ENCODE measurements at regions not wholly inside any gene's neighbourhood (a gene's known extent, or its start where the extent isn't known, plus 50 kb on each side); places are given as distances from the start of the nearest gene placed in this dataset.
A peak's percentile ranks its signal among the peaks of the same experiment; 100 is the strongest.

DNA sequence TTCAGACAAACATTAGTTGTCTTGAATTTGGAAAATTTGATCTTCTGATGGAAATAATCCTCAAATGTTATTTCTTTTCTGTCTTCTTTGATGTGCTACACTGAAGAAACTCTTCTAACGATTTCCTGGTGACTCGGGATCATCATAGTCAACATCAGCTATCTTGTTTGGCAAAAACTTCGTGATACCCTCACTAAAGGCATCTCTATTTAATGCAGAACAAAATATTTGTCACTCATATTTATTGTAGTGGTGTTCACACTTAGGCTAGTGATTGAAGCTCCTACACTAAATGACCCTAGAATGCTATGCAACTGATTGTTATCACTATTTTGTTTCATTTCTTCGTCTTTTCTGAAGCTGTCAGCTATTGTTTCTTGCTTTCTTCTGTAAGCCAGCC, 334.7 kb upstream of the ZEB2 start:
- no peak for DNase-seq

DNA sequence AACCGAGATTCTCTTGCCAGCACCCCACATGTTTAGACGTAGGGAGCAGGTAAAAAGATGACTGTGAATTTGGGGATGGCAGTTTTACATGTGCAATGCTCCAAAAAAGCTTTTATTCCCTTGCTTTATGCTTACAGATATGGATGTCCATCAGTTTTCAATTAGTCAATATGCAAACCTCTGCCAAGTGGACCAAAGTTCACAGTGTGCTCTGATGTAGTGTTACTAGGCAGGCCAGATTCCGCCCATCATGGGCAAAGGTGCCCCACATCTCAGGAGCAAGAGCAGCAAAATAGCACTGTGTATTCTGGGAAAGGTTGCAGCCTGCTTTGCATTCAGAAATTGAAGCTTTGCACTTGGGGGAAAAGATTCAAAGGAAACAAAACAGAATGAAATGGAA, 329.7 kb upstream of the ZEB2 start:
- no peak for DNase-seq

DNA sequence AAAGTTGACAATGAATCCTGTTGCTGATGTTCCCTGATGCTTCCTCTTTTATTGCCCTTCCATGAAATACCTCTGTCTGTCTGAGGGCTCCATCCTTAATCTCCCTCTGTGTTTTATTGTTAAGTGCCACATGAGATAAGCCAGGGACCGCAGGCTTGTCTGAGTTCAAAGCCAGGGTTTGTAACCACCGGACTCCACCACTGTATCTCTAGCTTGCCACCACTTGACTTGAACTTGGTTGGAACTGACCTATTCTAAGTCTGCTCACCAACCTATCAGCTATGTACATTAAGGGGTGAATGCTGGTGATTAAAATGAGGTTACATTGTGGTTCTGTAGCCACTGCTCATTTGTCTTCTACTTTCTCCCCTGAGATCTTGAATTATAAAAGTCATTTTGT, 328.5 kb upstream of the ZEB2 start:
- DNase-seq = peak; percentile 97

DNA sequence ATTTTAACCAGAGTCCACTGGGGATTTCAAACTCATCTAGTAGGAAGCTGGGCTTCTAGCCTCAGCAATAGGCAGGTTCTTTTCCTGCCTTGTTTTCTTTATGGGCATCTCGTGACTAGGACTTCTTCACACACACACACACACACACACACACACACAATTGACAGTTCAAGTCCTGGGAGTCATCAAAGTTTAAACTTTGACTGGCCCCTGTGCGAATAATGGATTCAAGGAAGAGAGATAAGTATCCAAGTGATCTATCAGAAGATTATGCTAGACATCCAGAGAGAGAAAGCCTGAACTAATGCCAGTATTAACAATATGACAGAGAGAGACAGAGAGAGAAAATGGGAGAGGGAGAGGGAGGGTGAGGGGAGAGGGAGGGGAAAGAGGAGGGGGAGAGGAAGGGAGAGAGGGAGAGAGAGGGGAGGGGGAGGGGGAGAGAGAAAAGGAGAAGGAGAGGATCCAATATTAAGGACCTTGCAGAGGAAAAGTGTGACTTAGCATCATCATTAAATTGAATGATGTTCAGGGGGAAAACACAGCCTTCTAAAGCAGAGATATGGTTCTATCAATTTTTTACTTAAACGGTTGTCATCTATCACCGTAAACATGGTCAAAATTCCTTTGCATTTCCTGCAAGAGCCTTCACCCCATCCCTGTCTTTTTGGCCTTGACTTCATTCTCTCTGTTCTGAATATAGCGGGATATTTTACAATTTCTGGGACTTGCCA, 327.6 kb upstream of the ZEB2 start:
- DNase-seq = no peak

DNA sequence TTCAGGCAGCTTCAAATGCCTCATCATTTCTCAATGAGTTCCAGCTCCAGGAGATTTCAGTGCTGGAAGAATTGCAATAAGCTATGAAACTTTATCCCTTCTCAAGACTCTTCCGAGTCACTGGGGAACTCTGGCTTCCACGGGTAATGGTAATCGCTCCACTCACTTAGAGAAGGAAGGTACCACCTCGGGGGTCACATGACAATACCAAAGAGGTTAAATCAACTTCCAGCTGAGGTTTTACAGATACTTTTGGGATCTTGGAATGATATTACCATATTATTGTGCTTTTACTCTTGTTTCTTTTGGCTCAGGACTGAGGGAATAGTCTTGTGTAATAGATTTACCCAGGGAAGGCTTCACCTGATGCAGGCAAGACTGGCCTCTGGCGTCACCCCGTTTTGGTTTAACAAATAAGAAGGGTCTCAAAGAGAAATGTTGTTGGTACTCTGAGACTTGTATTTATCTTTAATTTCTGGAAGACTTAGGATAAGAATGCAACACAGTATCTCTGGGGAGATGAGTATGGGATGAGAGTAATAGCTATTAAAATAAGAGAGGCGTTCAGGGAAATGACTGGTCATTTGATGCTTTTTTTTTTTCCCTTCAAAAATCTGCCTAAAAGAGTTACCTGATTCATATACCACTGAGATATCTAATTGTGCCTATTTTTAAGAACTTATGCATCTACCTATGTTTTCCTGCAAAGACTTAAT, 316.9 kb upstream of the ZEB2 start:
- no peak for DNase-seq

DNA sequence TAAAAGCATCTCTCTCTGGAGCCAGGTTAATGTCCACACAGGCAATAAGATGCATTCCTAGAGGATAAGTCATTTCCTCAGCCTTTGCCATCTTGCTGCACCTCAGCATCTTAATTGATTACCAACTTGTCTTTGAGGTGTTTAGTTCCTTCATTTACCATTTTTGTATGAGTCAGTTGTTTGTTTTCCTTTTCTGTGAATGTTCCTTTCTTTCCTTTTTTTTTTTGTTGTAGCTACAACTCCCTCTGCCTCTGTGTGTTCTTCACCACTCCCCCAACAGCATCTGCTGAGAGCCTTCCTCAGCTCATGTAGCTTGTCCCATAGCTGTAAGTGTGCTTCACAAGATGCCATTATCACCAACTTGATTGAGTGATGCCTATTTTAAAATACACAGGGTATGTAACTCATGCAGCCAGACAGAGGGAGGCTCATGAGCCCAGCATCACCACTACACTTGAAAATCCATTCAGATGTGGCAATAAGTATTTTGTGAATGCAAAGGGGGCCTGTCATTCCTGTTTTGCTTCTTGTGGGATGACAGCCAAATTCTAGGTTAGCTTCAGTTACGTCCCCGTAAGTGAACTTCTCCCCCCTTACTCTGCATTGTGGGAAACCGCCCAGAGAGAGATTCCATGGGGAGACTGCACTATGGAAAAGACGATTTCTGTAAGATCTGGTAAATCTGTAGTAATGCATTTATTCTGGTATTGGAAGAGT, 315.9 kb upstream of the ZEB2 start:
- DNase-seq = no peak

DNA sequence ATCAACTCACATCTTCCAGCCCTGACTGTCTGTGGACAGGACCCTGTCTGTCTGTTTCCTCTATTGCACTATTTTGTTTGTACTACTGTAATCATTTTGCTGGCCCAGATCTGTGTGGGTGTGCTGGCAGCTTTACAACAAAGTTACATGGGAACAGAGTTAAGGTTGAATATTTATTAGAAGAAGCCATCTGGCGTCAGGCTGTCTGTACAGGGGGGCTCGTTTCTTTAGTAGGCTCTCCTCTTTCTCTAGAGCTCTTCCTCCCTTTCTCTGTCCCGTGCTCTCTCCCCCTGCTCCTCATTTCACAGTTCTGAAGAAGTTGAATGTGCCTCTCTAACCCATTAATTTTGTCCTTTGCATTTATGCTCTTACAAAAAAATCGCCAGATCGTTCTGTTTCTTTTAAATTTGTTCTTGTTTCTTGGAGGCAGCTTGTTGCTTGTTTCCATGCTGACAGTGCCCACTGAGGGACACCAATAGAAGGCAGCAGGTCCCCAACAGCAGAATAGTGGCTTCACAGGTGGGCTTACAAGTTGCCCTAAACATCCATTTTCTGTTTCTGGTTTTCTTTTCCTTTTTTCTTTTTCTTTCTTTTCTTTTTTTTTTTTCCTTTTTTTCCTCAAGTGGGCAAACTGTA, 315.2 kb upstream of the ZEB2 start:
- no peak for DNase-seq

DNA sequence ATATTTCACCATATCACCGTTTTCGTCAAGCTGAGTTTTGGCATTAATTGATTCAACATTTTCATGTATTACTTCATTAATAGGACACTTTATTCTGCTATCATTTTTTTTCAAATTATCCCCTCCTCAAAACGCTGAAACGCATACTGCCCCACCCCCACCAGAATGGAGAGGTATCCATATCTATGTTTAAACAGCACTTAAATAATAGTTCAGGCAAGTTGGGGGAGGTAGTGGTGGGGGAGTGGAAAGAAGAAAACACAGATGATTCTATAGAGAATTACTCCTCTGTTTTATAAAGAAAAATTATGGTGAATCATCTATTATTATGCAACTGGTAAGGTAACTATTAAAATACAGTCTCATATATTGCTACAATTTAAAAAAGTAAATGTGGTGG, 314.4 kb upstream of the ZEB2 start:
- DNase-seq = no peak

DNA sequence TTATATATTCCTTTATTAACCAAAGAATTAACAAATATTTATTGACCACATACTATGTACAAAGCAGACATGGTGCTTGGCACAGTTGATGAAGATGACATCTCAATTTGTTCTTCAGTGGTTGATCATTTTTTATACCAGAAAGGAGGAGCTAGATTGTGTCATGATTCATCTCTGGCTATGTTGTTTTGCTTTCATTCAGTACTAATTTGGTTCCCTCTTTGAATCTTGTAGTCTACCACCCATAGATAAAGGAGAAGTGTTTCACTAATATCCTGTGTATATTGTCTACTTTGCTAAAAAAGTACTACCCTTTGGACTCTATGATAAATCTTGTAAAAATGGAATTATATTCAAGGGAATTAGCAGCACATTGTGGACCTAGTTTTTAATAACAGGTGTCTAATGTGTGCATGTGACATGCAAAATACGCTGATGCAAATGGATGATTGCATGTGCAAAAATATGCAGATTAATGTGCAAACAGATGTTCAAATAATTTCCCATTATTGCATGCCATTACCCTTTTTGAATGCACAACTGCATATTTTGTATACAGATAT, 313.2 kb upstream of the ZEB2 start:
- no peak for DNase-seq

DNA sequence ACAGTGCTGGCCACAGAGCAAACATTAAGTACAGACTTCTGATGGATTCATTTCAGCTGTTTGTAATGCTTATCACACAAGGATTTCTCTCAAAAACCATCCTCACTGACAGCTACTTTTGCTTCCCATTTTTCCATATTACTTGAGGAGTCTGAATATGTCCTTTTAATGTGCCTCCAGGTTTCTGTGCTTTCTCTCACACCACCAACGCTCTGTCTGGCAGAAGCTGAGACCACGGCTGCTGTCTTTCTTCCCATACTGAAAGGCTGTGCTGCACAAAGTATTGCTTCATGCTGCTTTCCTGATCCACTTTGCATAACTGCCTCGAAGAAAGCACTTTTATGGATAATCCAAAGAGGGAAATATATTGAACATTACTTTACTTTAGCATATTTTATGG, 312.1 kb upstream of the ZEB2 start:
- DNase-seq = no peak

DNA sequence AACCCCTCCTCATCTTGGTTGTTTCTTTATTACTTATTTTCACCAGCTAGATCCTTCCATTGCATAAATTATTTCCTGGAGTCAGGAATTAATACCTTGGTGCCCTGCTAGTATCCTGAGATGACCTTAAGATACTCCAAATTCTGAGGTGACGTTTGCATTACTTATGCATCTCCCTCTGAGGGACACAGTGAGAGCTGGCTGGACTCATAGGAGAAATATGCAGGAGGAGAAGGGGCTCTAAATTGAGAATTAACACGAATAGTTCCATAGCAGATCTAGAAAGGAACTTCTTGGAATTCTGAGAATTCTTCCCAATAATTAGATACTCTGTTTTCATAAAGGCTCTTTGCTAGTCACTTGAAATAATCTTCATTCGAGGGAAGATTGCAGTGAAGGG, 310.6 kb upstream of the ZEB2 start:
- DNase-seq = no peak

DNA sequence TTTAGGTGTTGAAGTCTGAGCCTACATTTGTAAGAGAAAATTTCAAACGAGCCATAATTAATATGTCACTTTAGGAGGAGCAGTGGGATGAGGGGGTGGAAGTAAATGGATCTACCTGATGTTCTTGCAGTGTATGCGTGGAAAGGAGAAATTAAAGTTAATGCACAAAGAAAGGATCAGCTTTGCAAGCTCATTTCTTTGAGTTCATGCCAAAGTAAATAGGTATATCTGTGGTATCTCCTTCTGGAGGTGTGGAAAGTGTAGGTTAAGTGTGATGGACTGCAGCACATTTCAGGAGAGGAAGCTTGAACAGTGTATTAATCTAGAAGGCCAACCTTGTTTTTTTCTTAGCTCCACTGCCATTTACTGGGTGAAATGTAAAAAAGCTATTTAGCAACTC, 307.5 kb upstream of the ZEB2 start:
- DNase-seq = no peak

DNA sequence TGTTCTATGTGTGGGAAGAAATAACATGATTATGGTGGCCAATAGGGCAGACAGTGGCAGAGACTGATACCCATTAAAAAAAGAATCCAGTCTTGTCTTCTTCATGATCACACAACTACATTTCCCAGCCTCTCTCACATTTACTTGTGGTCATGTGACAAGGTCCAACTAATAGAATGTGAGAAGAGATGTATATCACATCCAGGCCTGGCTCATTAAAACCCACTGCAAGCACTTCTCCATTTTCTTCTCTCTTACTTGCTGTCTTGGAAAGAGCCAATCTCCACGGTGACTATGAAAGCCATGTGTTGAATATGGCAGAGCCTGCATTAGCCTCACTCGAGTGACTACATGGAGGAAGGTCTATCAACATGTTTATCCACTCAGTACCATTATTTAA, 306.2 kb upstream of the ZEB2 start:
- peak; percentile 79 for DNase-seq

DNA sequence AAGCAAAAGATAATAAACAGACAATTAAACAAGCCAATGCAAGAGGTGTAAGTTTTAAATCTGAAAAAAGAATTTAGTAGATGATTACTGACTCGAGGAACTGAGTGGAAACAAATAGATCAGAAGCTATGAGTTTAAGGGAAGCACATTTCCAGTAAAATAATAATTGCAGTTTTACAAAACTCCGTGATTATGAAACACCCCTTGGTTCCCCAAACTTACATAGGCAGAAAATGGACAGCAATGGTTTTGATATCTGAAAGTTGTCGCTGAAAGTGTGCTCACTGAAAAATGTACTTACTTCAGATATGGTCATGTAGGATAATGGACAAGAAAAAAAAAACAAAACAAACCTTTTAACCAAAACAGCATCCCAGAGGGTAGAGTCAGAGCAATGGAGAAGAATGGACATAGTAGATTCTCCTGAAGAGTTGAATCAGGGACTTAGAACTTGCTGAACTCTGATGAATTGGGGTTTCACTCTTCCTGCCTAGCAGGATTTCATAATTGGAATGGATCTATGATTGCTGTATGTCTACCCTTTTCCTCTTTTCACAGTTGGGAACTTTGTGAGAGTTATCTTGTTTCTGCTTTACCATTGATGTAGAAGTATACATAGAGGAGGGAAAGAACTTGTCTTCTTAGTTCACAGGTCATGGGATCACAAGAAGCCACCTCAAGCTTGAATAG, 305.6 kb upstream of the ZEB2 start:
- DNase-seq = no peak

DNA sequence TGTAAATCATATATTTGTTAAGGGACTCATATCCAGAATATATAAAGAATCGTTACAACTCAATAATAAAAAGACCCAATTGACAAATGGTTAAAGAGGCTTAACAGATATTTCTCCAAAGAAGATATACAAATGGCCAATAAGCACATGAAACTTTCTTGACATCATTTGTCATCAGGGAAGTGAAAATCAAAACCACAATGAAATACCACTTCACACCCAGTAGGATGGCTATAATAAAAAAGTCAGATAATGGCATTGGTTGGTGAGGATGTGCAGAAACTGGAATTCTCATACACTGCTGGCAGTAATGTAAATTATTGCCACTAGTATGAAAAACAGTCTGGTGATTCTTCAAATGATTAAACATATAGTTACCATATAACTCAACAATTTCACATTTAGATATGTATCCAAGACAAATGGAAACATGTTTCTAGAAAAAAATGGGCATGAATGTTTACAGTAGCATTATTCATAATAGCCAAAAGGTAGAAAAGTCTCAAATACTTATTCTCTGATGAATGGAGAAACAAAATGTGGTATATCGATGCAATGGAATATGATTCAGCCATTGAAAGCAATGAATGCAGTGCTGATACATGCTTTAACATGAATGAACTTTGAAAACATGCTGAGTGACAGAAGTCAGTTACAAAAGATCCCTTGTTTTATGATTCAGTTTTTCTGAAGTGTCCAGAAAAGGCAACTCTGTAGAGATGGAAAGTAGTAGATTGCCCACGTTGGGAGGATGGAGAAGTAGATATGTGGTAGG, 304.6 kb upstream of the ZEB2 start:
- peak; percentile 6 for DNase-seq

DNA sequence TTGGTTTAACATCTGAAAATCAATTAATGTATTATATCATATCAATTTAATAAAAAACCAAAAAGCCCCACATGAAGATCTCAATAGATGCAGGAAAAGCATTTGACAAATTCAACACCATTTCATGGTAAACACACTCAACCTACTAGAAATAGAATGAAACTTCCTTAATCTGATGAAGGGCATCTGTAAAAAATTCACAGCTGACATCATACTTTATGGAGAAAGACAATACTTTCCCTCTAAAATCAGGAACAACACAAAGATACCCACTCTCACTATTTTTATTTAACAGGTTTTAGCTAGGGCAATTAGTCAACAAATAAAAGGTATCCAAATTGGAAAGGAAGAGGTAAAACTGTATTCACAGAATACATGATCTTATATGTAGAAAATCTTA, 303.0 kb upstream of the ZEB2 start:
- no peak for DNase-seq

DNA sequence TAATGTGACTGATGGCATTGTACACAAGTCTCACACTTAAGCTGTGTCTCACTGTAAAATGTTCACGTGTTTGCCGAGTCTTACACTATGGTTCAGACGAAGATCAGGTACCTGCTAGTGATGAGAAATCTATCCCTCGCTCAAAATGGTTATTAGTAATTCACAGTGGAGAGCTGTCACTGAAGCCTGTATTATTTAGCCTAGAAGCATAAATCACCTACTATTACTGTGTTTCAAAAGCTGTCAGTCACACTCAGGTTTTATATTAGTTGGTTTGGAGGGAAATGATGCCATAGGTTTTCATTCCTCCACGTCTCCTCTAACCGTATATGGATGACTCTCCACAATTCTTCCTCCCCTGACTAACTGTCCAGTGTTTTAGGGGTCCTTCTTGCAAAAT, 292.4 kb upstream of the ZEB2 start:
- DNase-seq = no peak

DNA sequence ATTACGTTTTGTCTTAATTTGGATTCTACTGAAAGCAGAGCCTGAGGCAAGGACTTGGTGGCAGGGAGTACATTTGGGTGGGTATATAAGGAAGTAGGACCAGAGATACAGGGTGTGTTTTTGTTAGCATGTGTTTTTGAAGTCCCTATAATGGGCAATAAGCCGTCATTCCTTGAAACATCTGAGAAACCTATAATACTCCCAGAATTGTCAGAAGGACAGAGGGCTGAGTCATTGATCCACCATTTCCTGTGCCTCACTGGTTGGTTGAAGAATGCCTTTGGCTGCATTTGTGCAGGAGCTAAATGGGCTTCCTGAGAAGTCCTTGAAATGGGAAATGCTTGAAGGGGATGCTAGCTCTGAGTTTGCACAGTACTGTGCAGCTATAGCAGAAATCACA, 281.8 kb upstream of the ZEB2 start:
- DNase-seq = no peak

DNA sequence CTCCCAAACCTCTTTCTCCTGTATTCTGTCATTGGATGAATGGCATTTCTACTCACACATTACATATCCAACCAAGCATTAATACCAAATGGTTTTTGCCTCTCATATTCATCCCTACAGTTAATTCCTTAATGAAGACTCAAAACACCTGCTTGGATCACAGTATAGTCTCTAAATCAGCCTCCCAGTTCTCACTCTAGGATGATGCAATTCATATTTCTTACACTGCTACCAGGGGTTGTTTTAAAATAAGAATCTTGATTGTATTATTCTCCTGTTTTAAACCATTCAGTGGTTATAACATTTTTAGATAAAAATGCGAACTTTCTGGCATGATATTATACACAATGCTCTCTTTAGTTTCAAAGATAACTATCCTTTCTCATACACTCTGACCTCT, 281.4 kb upstream of the ZEB2 start:
- DNase-seq = no peak

DNA sequence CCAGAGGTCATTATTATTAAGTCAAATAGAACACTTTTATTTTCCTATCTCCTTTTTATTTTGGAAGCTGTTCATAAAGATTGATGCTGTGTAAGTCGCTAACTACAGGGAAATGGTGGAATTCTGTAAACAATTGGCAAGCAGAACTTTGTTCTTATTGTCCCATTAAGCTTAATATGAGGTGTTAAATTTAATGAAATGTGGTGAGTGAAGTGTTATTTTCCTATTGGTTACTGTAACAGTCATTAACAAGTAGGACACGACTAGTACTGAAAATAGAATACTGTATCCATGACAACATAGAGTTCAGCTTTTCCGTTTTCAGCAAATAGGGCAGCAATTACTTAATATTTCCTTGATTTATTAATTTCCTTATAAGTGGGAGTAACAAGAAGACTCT, 279.1 kb upstream of the ZEB2 start:
- DNase-seq = no peak

DNA sequence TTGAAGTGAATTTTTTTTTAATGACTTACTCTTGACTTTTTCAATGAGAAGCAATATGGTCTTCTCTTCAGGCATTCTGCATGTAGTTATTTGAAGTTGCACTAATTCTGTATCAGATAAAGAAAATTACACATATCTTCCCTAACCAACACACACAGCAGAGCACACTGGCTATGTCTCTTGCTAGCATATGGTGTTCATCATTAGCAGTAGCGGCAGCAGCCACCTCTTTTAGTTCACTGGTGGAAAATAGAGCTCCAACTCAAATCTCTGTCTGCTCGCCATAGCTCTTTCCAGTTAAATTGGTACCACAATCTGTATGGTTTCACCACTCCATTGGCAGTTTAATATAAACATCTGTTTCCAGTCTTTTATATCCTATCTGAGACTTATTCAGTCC, 278.1 kb upstream of the ZEB2 start:
- no peak for DNase-seq

DNA sequence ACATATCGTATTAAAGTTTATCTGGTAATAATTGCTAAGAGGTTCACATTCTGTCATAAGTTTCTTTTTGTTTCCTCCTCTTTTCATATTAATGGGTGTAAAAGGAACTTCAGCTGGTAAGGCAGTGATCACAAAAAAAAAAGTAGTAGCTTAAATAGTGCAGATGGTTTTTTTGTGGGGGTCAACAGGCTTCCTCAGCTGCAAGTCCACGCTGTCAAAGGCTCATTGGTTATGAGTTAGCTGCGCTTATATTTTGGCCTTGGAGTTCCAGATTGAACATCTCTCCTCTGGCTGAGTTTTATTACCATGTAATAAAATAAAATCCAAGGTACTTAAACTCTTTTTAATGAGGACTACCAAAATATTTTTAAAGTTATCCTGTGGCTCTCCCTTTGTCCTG, 277.0 kb upstream of the ZEB2 start:
- no peak for DNase-seq

Measured in OCI-M1 (cell line).